GM23338 (cell line): ENCODE measurements at regions not wholly inside any gene's neighbourhood (a gene's known extent, or its start where the extent isn't known, plus 50 kb on each side); places are given as distances from the start of the nearest gene placed in this dataset.

Source experiments
- ATAC-seq: fragments of 200-7000 bp; cut with Tn5 transposase; 3 replicates; pipeline ENCODE4 v1.9.1; 2020
- DNase-seq: peaks from one replicate; pipeline ENCODE4 v3.0.0-alpha.2; 2015; ENCODE audit warnings: low spot score
- H2AFZ ChIP-seq: fragments of 200-600 bp; sonication (generic); 2 replicates; pipeline ENCODE4 v1.8.0; 2016; ENCODE audit warnings: antibody characterized with exemption, mild to moderate bottlenecking, moderate library complexity
- H3F3A ChIP-seq: fragments of 200-600 bp; sonication (generic); replicated peaks from 2 replicates; pipeline ENCODE4 v1.8.0; 2017; ENCODE audit warnings: antibody characterized with exemption, mixed run types, low read depth
- H3K27ac ChIP-seq: fragments of 200-600 bp; sonication (generic); 2 replicates; pipeline ENCODE4 v1.6.1; 2016; ENCODE audit warnings: low read depth
- H3K27me3 ChIP-seq: fragments of 200-600 bp; sonication (generic); 2 replicates; pipeline ENCODE4 v1.8.0; 2016; ENCODE audit warnings: mild to moderate bottlenecking, mixed run types, moderate library complexity; ENCODE audit not compliant: insufficient read depth
- H3K36me3 ChIP-seq: fragments of 200-600 bp; sonication (generic); 2 replicates; pipeline ENCODE4 v1.8.0; 2016; ENCODE audit warnings: mild to moderate bottlenecking; ENCODE audit not compliant: insufficient read depth
- H3K4me1 ChIP-seq: fragments of 200-600 bp; sonication (generic); 2 replicates; pipeline ENCODE4 v1.8.0; 2016; ENCODE audit warnings: mild to moderate bottlenecking, moderate library complexity; ENCODE audit not compliant: insufficient read depth
- H3K4me2 ChIP-seq: fragments of 200-600 bp; sonication (generic); 2 replicates; pipeline ENCODE4 v1.7.1; 2017; ENCODE audit warnings: mixed run types
- H3K4me3 ChIP-seq: fragments of 200-600 bp; sonication (generic); 2 replicates; pipeline ENCODE4 v1.6.1; 2016; ENCODE audit warnings: mixed run types
- H3K79me2 ChIP-seq: fragments of 200-600 bp; sonication (generic); replicated peaks from 2 replicates; pipeline ENCODE4 v1.8.0; 2017; ENCODE audit warnings: mild to moderate bottlenecking; ENCODE audit not compliant: insufficient read depth
- H3K9me2 ChIP-seq: fragments of 200-600 bp; sonication (generic); 2 replicates; pipeline ENCODE4 v1.8.0; 2017; ENCODE audit not compliant: insufficient read depth
- H4K20me1 ChIP-seq: fragments of 200-600 bp; sonication (generic); replicated peaks from 2 replicates; pipeline ENCODE4 v1.8.0; 2017; ENCODE audit warnings: mild to moderate bottlenecking; ENCODE audit not compliant: insufficient read depth
- H3K27ac Mint-ChIP-seq: 2 replicates; pipeline ENCODE4 v1.8.0; 2020; ENCODE audit warnings: inconsistent platforms, mild to moderate bottlenecking, moderate library complexity, mixed read lengths
- H3K27me3 Mint-ChIP-seq: 3 replicates; pipeline ENCODE4 v1.8.0; 2022; ENCODE audit warnings: low read depth, mild to moderate bottlenecking, moderate library complexity, mixed read lengths, inconsistent platforms; ENCODE audit not compliant: insufficient read depth, poor library complexity
- H3K36me3 Mint-ChIP-seq: 3 replicates; pipeline ENCODE4 v1.8.0; 2021; ENCODE audit warnings: low read depth, mild to moderate bottlenecking, inconsistent platforms, moderate library complexity, mixed read lengths
- H3K4me1 Mint-ChIP-seq: 3 replicates; pipeline ENCODE4 v1.8.0; 2020; ENCODE audit warnings: mild to moderate bottlenecking, inconsistent platforms, mixed read lengths
- H3K4me3 Mint-ChIP-seq: 3 replicates; pipeline ENCODE4 v1.8.0; 2021; ENCODE audit warnings: moderate library complexity, mild to moderate bottlenecking, inconsistent platforms, mixed read lengths
- H3K9me3 Mint-ChIP-seq: 3 replicates; pipeline ENCODE4 v1.8.0; 2020; ENCODE audit warnings: moderate library complexity, mild to moderate bottlenecking, inconsistent platforms, mixed read lengths
- CTCF ChIP-seq, 2 experiments: fragments of 200-600 bp in 1 of 2; sonication (generic) in 1 of 2; conservative IDR thresholded peaks; 2 replicates each; pipeline versions ENCODE4 v1.5.1 to v1.6.1; 2016 to 2017; ENCODE audit warnings: antibody characterized with exemption in 2 of 2, low read depth in 2 of 2, mild to moderate bottlenecking in 2 of 2, moderate library complexity in 1 of 2
- ETS1 ChIP-seq: IDR thresholded peaks from 2 replicates; pipeline ENCODE4 v1.6.1; 2016; ENCODE audit warnings: antibody characterized with exemption
- EZH2 ChIP-seq: fragments of 200-600 bp; sonication (generic); IDR thresholded peaks from one replicate; pipeline ENCODE4 v1.8.0; 2017; ENCODE audit warnings: antibody characterized with exemption, mild to moderate bottlenecking, low read depth; ENCODE audit not compliant: unreplicated experiment
- REST ChIP-seq: IDR thresholded peaks from one replicate; pipeline ENCODE4 v1.6.1; 2018; ENCODE audit warnings: antibody characterized with exemption; ENCODE audit not compliant: unreplicated experiment
- ZNF462 ChIP-seq: fragments of 250-450 bp; sonication (Bioruptor Pico); IDR thresholded peaks from 2 replicates; pipeline ENCODE4 v1.5.0; 2020; ENCODE audit warnings: mild to moderate bottlenecking, moderate library complexity

- no peak overlapping the region for H3K27ac ChIP-seq
- 0 out of 2 replicates have a peak, but pooled peaks cover 3% of the 10 kb centered on the region for H3K9me2 ChIP-seq
- no peak overlapping the region for H3K4me2 ChIP-seq
- peaks cover 9% of the 10 kb centered on the region; the same call in 2 of the 3 replicates for H3K4me1 Mint-ChIP-seq
- H3K4me1 ChIP-seq = no peaks in the 10 kb centered on the region; the same call in 1 of the 2 replicates
- no peaks in the 10 kb centered on the region for H3K36me3 ChIP-seq
- H4K20me1 ChIP-seq = no peaks in the 10 kb centered on the region
- no peak overlapping the region for H3K4me3 ChIP-seq
- no peak for ATAC-seq
- H3K4me3 Mint-ChIP-seq = no peak overlapping the region
- H2AFZ ChIP-seq = peak overlapping the region; percentile 19; the same call in 1 of the 2 replicates
- DNase-seq = peak; percentile 34
- H3K27me3 Mint-ChIP-seq = no peaks in the 10 kb centered on the region
- peaks cover 5% of the 10 kb centered on the region; the same call in 2 of the 3 replicates for H3K9me3 Mint-ChIP-seq
- H3K27me3 ChIP-seq = no peaks in the 10 kb centered on the region
- H3K79me2 ChIP-seq = no peaks in the 10 kb centered on the region
- H3K36me3 Mint-ChIP-seq = no peaks in the 10 kb centered on the region
- no peaks in the 10 kb centered on the region for H3F3A ChIP-seq
- TF ChIP-seq REST (no peak), ETS1 (no peak), EZH2 (no peak), ZNF462 (CRISPR knock-in tag) (no peak), CTCF (conservative IDR thresholded peaks at IDR 0.05; ENCODE audit: low read depth in 2 of 2) (peak in 1 of 2 experiments; percentile 64; a peak in 3 of 4 replicates)
- peak overlapping the region; percentile 86; the same call in 1 of the 2 replicates for H3K27ac Mint-ChIP-seq
Observed at GRCh38 chr11:82676483-82677094, 57.1 kb downstream of the FAM181B start.
